ENCODE measurements at regions not wholly inside any gene's neighbourhood (a gene's known extent, or its start where the extent isn't known, plus 50 kb on each side); places are given as distances from the start of the nearest gene placed in this dataset.

DNA sequence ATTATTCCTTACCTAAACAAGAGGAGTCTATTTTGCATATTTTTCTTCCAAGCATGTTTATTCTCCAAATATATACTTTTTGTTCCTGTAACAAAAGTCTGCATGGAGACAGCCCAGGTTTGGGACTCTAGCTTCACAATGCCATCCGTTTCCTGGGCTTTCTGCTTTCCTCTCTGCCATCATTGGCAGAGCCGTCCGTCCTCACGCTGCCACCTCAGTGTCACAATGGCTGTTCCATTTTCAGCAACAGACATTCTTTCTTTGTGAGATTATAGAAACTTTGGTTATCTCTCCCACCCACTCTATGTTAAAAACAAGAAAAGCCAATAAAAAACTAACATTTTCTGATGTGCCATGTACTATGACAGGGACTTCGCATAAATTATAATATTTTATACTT lies 825.2 kb downstream of the REEP3 start:
- TF ChIP-seq, protein P1, sequence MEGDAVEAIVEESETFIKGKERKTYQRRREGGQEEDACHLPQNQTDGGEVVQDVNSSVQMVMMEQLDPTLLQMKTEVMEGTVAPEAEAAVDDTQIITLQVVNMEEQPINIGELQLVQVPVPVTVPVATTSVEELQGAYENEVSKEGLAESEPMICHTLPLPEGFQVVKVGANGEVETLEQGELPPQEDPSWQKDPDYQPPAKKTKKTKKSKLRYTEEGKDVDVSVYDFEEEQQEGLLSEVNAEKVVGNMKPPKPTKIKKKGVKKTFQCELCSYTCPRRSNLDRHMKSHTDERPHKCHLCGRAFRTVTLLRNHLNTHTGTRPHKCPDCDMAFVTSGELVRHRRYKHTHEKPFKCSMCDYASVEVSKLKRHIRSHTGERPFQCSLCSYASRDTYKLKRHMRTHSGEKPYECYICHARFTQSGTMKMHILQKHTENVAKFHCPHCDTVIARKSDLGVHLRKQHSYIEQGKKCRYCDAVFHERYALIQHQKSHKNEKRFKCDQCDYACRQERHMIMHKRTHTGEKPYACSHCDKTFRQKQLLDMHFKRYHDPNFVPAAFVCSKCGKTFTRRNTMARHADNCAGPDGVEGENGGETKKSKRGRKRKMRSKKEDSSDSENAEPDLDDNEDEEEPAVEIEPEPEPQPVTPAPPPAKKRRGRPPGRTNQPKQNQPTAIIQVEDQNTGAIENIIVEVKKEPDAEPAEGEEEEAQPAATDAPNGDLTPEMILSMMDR (IDR thresholded peaks at IDR 0.05): no peak
- TF ChIP-seq POLR2A (IDR thresholded peaks at IDR 0.05) (no peak), POLR2AphosphoS5 (IDR thresholded peaks at IDR 0.05) (no peak)
